ENCODE measurements at regions not wholly inside any gene's neighbourhood (a gene's known extent, or its start where the extent isn't known, plus 50 kb on each side); places are given as distances from the start of the nearest gene placed in this dataset.

DNA sequence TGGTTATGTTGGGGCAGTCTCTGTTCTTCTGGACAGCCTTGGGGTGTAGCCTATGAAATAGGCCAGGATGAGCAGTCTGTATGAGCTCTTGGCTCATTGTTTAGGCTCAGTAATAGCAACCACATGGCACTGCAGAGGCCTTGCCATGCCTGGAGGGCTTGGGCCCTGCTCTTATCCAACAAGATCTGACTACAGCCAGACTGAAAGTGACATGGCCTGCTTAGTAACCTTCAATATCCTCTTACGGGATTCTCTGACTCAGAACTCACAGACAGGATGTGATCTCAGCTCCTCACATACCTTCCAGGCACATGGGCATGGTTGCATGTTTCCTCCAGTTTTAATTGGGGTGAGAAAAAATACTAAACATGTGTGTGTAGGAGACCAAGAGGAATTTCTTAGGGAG, 289.3 kb downstream of the PTEN start (continued):
- TF ChIP-seq SUZ12 (IDR thresholded peaks at IDR 0.05; ENCODE audit: low read length) (no peak), CHD1 (IDR thresholded peaks at IDR 0.05; ENCODE audit: low read depth, low read length) (no peak), BACH1 (IDR thresholded peaks at IDR 0.05; ENCODE audit: low read length) (no peak)

All from H1 (cell line).